ENCODE measurements at regions not wholly inside any gene's neighbourhood (a gene's known extent, or its start where the extent isn't known, plus 50 kb on each side); places are given as distances from the start of the nearest gene placed in this dataset.

DNA sequence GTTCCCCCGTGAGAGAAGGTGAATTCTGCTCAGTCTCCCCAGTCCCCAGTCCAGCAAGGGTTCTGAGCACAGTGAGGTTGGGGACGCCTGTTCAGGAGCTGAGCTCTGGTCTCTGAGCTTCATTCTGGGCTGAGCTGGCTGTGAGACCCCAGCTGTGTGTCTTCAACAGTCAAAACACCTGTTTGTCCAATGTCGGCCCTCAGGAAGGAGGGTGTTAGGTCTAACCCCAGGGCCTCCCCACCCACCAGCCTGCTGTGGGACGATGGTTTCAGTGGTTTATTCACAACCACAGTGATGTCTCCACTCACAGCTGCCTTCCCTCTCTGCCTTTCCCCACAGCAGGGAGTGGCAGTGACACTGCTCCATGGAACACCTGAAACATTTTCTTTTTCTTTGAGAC lies 1282.9 kb downstream of the TBC1D22A start:
- no peak for DNase-seq

DNA sequence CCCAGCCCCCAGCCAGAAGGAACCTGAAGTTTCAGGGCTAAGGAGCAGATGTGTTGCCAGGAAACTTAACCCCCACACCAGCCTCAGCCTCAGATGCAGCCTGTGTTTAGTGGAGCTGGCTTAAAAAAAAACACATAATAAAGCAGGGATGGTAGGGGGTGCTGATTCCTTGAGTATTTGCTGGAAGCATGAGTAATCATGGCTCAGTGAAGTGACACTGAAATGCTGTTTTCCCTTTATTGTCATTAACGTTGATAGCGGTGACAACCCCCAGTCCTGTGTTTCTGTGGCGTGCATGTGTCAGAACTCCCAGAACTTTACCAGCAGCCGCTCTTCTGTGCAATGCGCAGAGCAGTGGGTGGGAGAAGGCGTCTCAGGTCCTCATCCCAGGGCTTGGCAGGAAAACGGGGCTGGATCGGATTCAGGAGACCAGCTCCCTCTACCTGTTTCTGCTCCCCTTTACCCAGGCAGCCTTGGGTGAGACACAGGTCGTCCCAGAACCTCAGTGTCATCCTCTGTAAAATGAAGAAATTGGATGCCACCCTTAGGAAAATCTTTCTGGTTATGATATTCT lies 1282.1 kb downstream of the TBC1D22A start:
- no peak for DNase-seq

DNA sequence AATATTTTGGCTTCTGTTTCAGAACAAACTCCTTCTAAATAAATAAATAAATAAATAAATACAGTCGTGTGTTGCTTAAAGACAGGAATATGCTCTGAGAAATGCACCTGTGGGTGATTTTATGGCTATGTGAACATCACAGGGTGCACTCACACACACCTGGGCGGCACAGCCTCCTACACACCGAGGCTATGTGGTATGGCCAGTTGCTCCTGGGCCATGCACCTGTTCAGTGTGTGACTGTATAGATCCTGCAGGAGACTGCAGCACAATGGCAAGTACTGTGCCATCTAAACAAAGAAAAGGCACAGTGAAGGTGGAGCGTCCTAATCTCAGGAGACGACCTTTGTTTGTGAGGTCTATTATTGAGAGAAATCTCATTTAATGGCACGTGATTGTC lies 1281.1 kb downstream of the TBC1D22A start:
- DNase-seq = no peak

DNA sequence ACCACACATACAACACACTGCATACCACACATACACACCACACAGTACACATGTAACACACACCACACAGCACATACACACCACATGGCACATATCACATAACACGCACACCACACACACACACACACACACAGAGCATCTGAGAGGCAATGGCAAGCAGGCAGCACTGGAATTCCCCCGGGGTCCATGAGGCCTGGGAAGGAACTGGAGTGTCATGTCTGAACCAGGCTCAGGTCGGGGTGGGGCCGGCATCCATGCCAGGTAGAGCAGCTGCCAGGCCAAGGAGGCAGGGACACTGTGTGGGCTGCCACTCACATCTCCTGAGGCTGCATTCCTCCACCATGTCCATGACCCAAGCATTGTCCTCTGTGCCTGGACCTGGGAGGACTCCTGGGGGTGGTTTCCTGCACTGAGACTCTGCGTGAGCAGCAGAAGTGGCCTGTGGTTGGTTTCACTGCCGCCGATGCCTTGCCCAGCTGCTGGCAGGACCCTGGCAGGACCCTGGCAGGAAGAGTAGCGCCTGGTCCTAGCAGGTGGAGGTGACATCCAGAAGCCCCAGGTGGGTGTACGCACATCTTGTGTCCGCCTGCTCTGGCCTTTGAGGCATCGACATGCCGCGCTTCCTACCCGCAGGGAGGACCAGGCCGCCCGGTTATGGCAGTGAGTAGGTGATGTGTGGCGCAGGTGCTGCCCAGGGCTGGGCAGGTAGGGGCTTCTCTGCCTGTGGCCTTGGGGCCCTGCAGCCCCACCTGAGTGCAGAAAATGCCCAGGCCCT lies 1280.4 kb downstream of the TBC1D22A start:
- no peak for DNase-seq

DNA sequence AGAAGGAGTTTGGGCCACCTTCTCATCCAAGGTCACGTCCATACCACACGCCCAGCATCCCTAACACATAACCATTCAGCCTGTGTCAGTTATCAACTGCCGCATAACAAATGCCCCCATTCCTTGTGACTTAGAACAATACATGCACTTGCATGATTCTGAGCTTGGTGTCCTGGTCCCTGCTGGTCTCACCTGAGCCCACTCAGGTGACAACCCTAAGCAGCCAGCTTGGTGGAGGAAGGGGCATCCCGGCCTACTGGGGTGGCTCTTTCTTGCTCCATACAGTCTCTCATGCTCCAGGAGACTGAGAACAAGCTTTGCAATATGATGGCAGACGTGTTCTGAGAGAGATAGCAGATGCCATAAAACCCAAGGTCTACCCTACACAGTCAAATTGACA lies 1276.9 kb downstream of the TBC1D22A start:
- DNase-seq = no peak

DNA sequence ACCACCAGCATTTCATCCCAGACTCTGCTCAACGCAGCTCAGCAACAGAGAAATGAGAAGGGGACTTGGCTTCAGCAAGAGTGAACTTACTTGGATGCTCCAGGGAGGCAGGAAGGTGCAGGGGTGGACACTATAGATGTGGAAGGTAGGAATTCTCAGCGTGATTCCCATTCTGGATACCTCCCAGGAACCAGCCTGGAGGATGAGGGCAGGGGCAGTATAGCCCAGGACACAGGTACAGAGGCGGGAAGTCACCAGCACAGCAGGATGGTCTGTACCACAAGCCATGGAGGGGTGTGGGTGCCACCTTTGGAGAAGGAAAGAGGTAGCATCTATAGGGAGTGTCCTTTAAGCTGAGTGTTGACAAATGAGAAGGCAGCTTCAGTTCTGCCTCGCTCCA lies 1275.2 kb downstream of the TBC1D22A start:
- DNase-seq = no peak

DNA sequence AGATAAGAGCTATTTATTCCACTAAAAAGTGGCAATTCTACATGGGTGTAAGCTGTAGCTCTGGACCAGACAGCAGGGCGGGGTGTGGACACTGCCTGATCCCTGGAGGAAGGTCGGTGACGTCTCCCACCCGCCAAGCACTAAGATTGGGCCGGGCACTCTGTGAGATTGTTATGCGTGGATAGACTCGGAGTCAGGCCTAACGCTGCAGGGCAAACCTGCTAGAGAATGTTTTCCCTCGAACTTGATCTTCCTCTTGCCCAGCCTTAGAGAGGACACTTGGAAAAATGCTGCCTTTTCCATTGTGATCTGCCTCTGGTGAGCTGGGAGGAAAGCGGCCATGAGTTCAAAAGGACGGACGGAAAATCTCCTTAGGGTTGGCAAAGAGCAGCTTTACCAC lies 1273.4 kb downstream of the TBC1D22A start:
- DNase-seq = no peak

DNA sequence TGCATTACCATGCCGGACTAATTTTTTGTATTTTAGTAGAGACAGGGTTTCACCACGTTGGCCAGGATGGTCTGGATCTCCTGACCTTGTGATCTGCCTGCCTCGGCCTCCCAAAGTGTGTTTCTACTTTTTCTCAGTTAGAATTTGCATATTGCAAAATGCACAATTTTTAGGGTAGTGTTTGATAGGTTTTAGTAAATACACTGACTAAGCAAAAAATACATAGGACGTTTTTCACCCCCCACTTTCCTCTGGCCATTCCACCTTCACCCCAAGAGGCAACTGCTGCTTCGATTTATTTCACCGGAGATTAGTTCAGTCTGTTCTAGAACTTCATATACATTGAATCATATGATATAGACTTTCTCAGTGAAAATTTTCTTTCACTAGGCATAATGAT lies 1269.1 kb downstream of the TBC1D22A start:
- DNase-seq = no peak

DNA sequence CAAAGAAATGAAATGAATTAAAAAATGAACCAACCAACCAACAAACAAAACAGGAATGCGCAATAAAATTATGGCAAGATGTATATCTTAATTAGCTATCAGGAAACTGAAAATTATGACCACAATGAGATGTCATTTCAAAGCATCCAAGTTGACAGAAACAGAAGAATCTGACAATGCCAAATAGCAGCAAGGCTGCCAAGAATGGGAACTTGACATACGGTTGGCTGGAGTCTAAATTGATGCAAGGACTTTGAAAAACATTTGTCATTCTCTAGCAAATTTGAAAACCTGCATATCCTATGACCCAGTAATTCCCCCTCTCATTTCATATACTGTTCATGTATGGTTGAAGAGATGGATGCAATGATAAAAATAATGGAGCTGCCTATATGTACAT lies 1262.6 kb downstream of the TBC1D22A start:
- DNase-seq = no peak

DNA sequence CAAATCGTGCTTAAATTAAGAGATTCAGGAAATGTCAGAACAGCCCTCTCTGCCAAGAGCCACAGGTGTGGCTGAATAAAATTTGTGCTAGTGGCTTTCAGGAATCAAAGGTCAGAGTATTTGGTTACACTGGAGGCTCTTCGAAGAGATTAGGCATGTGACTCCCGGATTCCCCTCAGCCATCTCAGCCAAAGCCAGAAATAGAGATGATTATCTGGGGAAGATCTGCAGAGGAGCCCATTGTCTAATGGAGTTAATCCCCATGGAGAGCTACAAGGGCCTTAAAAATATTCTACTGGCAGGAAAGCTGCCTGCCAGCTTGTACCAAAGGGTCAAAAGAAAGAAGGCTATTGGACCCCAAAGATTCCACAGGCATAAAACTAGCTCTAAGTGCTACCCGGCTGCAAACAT lies 1259.5 kb downstream of the TBC1D22A start:
- DNase-seq = no peak

DNA sequence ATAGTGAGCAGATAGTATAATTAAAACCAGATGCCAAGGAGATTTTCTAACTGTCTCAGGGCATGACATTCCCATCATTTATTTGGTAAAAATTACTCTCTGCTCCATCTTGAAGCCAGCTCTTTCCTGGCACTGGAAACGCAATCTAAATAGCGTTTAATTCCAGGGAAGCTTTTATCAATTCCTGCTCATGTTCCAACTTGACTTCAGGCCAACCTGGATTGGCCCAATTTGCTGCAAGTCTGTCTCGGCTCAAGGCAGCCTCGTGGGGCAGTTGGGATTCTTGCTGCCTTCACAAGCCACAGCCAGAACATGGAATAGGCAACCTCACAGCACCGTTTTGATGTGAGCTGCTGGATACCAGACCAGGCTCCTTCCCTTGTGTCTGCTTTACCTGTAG lies 1255.9 kb downstream of the TBC1D22A start:
- DNase-seq = no peak

DNA sequence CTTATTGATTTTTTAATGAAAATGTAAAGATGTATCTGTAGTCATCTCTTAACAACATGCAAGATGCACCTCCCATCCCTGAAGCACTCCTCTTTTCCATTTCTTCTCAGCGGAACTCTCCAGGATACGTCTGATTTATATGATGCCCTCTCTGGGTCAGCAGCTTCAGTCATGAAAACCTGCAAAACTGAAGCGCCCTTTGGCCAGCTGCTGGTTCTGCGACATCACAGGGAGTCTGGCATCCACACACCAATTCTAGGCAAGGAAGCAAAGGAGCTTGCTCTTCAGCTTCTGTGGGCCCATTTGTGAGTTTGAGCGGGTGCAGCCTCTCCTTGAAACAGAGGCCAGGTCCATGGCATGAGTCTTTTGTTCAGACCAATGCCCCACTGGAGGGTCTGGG lies 1253.3 kb downstream of the TBC1D22A start:
- no peak for DNase-seq

DNA sequence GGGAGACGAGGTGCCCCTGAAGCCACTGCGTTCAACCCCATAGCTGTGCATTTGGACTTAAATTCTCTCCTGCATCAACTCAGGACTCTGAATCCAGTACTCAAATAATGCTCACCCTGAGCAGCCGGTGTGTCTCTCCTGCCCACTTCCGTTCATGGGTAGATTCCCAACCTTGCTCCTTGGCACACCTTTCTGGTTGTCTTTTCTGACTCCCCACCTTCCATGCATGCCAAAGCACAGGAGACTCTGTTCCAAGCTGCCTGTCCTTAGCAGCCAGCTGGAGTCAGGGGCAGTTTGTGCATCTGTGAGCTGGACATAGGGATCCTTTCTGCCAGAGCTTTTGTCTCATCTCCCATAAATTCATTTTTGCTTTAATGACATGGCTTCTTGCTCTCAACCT lies 1242.5 kb downstream of the TBC1D22A start:
- DNase-seq = no peak

DNA sequence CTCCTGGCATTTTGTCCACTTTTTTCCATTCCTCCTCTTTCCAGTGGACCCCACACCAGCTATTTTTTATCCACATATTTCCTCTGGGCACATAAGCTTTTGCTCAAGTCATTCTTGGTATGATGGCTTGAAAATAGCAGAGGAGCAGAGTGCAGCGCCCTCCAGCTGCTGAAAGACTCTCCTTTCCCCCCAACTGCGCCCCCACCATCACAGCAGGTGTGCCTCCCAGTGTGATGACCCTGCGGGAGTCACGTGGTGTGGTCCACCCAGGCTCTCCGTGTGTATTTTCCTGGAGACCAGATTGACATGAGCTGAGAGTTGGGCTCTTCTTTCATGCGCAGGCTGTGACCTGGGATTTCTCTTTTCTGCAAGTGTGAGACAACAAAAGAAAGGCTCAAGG lies 1241.6 kb downstream of the TBC1D22A start:
- no peak for DNase-seq

DNA sequence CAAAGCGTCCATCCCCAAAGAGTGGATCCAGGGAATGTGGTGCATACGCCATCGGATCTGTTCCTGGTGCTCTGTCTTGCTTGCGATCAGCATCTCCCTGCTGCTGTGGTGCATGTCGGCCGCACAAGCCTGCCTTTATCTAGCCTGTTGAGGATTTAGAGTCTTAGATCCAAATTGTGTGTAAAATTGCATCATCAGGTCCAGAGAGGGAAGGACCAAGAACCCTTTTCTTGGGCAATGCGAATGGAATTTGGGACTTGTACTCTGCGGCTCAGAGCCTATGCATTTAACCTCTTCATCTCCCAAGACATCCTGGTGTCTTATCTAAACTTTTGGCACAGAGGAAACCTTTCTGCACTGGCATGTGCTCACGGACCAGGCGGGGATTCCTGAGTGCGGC lies 1238.7 kb downstream of the TBC1D22A start:
- DNase-seq = no peak

DNA sequence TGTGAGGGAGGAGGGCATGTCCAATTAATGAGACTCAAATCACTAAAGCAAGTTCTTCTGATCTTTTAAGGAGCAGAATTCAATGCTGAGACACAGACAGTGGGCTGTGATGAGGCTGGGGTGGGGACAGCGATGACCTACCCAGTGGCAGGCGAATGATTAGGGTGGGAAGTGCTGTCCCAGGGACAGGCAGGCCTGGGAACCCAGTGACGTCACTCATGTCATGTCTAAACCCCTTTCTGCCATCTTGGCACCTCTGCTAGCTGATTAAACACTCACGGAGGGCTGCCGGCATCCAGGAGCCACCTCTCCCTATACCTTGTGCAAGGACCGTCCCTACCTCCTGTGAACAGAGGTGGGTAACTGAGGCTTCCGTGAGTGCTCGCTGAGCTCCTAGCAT lies 1235.2 kb downstream of the TBC1D22A start:
- DNase-seq = no peak

DNA sequence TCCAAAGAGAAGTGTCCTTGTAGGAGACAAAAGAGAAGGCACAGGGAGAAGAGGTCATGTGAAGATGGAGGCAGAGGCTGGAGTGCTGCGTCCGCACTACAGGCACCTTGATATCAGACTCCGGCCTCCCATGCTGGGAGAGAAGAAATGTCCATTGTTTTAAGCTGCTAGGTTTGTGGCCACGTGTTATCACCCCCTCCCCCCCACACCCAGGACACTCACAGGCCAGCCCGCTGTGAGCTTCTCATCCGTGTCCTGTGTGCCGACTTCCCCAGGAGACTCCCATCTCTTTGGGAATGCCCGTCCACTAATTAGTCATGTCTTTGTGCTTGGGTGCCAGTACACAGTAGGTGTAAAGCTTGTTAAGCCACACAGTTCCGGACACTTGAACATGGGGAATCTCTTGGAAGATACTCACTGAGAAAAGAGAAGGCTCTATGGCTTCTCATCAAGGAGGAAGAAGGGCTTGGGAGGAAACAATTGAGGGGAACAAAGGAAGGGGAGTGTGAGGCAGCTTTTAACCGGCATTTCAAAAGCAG lies 1234.7 kb downstream of the TBC1D22A start:
- no peak for DNase-seq

DNA sequence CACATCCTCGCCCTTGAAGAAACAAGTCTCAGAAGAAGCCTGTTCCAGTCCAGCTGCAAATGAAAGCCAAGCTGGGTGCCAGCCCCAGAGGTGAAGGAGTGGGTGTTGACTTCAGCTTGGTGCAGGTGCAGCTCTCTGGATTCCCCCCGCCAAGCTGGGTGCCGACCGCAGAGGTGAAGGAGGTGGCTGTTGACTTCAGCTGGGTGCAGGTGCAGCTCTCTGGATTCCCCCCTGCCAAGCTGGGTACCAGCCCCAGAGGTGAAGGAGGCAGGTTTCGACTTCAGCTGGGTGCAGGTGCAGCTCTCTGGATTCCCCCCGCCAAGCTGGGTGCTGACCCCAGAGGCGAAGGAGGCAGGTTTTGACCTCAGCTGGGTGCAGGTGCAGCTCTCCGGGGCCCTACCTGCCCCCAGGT lies 1234.0 kb downstream of the TBC1D22A start:
- DNase-seq = no peak

DNA sequence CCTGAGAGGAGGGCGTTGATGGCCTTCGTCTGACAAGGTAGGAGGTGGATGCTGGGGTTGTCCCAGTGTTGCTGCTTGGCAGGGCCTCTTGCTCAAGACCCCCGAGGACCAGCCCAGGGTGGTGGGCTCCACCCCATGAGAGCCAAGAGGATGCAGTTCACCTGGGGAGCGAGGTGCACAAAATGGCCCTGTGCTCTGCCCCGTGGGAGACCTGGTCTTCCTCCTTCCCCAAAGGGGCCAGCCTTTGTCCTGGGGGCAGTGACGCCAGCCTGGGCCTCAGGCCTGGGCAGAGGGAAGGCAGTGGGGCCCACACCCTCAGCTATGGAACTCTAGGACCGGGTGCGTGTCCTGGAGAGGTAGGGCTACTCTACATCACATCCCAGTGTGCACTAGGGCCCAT lies 1233.3 kb downstream of the TBC1D22A start:
- DNase-seq = no peak

DNA sequence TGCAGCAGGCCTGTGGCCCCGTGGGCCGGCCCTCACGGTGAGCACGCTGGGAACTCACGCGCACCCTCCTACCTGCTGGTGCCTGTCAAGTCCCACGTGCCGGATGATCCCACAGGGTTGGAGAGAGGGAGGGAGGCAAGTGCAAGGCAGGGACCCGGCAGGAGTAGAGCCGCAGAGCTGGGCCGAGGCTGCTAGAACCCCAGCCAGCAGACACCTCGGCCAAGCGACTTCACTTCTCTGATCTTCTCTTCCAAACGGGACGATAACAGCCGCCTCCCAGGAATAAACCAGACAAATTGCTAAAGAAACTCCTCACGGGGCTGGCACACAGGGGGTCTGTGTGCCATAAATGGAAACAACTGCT lies 1232.8 kb downstream of the TBC1D22A start:
- no peak for DNase-seq

DNA sequence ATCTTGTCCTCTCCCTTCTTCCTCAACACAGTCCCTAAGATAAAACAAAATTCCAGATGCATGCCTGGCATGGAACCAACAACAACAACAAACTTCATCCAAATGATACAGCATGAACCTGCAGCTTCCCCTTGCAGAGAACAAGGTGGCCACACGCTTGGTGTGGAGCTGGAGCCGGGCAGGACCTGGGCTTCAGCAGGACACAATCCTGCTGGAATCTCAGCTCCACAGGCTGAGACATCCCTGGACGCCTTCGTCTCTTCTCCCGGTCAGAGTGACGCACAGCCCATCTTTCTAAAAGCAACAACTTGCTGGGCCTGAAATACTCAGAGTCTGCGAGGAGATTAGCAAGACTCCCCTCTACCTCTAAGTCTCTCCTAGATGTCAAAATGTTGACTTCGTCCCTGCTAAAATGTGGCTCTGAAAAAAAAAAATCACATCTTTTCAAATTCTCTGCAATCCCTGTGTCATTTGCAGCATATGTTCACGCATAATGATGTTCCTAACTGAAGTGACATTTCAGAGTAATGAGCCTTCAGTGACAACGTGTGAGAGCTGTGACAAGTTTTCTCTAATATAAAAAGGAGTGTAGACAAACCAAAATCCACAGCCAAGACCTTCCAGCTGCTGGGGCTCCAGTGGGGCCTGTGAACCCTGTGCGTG lies 1232.3 kb downstream of the TBC1D22A start:
- DNase-seq = no peak

DNA sequence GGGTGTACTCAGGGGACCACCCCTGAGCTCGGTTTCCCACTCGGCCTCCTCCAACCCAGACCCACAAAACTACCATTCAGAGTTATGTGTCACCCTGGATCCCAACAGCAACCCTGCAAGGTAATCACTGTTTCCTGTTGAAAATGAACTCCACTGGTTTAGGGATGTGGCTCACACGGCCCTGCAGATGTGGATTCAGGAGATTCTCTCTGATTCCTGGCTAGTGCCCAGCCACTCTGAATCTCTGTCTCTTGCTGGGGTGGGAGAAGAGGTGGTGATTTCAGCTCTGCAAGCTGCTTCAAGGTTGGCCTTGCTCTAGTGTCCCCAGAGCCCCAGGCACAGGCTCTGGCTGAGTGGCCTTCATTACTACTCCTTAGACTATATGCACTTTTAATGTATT lies 1231.6 kb downstream of the TBC1D22A start:
- no peak for DNase-seq

DNA sequence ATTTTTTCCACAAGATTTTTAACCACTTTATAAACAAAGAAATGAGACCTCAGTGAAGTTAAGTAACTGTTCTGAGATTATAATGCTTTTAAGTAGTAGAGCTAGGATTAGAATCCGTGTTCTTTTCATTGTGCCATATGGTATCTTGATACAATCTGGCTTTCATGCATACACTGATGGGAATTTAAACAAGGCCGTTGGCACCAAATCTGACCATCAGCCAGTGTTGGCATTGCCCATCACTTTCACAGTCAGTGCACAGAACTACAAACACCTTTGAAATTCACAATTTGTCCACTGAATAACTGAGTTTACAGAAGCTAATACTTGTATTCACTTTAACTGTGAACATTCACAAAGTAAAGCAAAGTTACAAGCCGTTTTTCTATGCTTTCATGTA lies 1228.0 kb downstream of the TBC1D22A start:
- no peak for DNase-seq

DNA sequence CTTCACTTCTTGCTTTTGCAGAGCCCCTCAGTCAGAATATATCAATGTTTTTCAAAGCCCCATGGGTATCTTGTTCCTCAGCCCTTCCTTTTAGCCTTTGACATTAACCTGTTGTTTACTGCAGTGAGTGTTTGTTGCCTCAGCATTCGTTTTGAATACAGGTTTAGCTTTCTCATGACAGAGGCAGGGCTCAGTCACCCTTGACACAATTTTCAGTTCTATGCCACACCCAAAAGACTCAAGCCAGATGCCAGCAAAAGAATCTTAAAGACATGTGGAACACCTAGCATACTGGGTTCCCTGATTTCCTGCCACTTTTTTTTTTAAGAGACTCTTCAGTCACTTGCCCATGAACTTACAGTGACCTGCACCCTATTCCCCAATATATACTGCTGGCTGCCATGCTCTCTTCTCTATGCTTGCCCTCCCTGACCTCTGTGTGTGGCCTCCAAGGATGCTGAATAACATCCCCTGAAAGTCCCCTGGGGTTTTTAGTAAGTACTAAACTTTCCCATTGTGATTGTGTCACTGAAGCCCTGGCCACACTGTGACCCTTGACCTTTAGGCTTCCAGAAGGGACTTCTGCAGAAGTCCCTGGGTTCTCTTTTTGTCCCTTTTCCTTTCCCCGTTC lies 1225.5 kb downstream of the TBC1D22A start:
- no peak for DNase-seq

Measured in activated effector memory CD4-positive, alpha-beta T cell treated with Interleukin-2 at 50 U/mL for 16 hours (primary cell).